ENCODE measurements at regions not wholly inside any gene's neighbourhood (a gene's known extent, or its start where the extent isn't known, plus 50 kb on each side); places are given as distances from the start of the nearest gene placed in this dataset.

GRCh38 chr14:65927931-65928356 is 515.4 kb downstream of the FUT8 start:
- no peak for TF ChIP-seq POLR2A (IDR thresholded peaks at IDR 0.05)
- no peak for TF ChIP-seq CTCF (IDR thresholded peaks at IDR 0.05)

All from body of pancreas (tissue), 4 donors.